ENCODE measurements at regions not wholly inside any gene's neighbourhood (a gene's known extent, or its start where the extent isn't known, plus 50 kb on each side); places are given as distances from the start of the nearest gene placed in this dataset.

- no peak overlapping the region for H3K4me3 ChIP-seq (ENCODE audit: low read length)
- no peak overlapping the region for H3K4me2 ChIP-seq (ENCODE audit: low read length)
- H3K4me1 ChIP-seq (ENCODE audit: control insufficient read depth, insufficient read depth, low read length) = peaks cover 12% of the 10 kb centered on the region
- no peak overlapping the region for H3K9ac ChIP-seq (ENCODE audit: low read depth, low read length)
- H3K36me3 ChIP-seq (ENCODE audit: insufficient read depth, low read length) = no peaks in the 10 kb centered on the region
- H3K27me3 ChIP-seq (ENCODE audit: control insufficient read depth, insufficient read depth, low read length) = no peaks in the 10 kb centered on the region
- no peaks in the 10 kb centered on the region for H3K9me3 ChIP-seq (replicated peaks; ENCODE audit: low read length)
Measured at GRCh38 chr5:167771571-167771970, 519.9 kb upstream of the WWC1 start.

GRCh38 chr5:167773668-167774301 is 517.7 kb upstream of the WWC1 start:
- H3K9ac ChIP-seq (ENCODE audit: low read depth, low read length) = no peak overlapping the region
- H3K27me3 ChIP-seq (ENCODE audit: control insufficient read depth, insufficient read depth, low read length) = no peaks in the 10 kb centered on the region
- no peak overlapping the region for H3K4me3 ChIP-seq (ENCODE audit: low read length)
- H3K9me3 ChIP-seq (replicated peaks; ENCODE audit: low read length) = no peaks in the 10 kb centered on the region
- peaks cover 15% of the 10 kb centered on the region for H3K4me1 ChIP-seq (ENCODE audit: control insufficient read depth, insufficient read depth, low read length)
- no peaks in the 10 kb centered on the region for H3K36me3 ChIP-seq (ENCODE audit: insufficient read depth, low read length)
- no peak overlapping the region for H3K4me2 ChIP-seq (ENCODE audit: low read length)

GRCh38 chr5:167777746-167778145 is 513.7 kb upstream of the WWC1 start:
- Histone ChIP-seq H3K27me3 (ENCODE audit: control insufficient read depth, insufficient read depth, low read length) (no peaks in the 10 kb centered on the region), H3K4me2 (ENCODE audit: low read length) (no peak overlapping the region), H3K36me3 (ENCODE audit: insufficient read depth, low read length) (no peaks in the 10 kb centered on the region), H3K4me3 (ENCODE audit: low read length) (no peak overlapping the region), H3K4me1 (ENCODE audit: control insufficient read depth, insufficient read depth, low read length) (peaks cover 3% of the 10 kb centered on the region), H3K9ac (ENCODE audit: low read depth, low read length) (no peak overlapping the region), H3K9me3 (replicated peaks; ENCODE audit: low read length) (no peaks in the 10 kb centered on the region)

GRCh38 chr5:167778228-167778627 is 513.2 kb upstream of the WWC1 start:
- Histone ChIP-seq H3K9me3 (replicated peaks; ENCODE audit: low read length) (no peaks in the 10 kb centered on the region), H3K9ac (ENCODE audit: low read depth, low read length) (no peak overlapping the region), H3K4me3 (ENCODE audit: low read length) (no peak overlapping the region), H3K4me2 (ENCODE audit: low read length) (no peak overlapping the region), H3K27me3 (ENCODE audit: control insufficient read depth, insufficient read depth, low read length) (no peaks in the 10 kb centered on the region), H3K36me3 (ENCODE audit: insufficient read depth, low read length) (no peaks in the 10 kb centered on the region), H3K4me1 (ENCODE audit: control insufficient read depth, insufficient read depth, low read length) (peaks cover 3% of the 10 kb centered on the region)

GRCh38 chr5:167779644-167780043 is 511.8 kb upstream of the WWC1 start:
- peaks cover 3% of the 10 kb centered on the region for H3K4me1 ChIP-seq (ENCODE audit: control insufficient read depth, insufficient read depth, low read length)
- H3K4me2 ChIP-seq (ENCODE audit: low read length) = no peak overlapping the region
- no peaks in the 10 kb centered on the region for H3K27me3 ChIP-seq (ENCODE audit: control insufficient read depth, insufficient read depth, low read length)
- H3K9ac ChIP-seq (ENCODE audit: low read depth, low read length) = no peak overlapping the region
- no peak overlapping the region for H3K4me3 ChIP-seq (ENCODE audit: low read length)
- H3K36me3 ChIP-seq (ENCODE audit: insufficient read depth, low read length) = no peaks in the 10 kb centered on the region
- no peaks in the 10 kb centered on the region for H3K9me3 ChIP-seq (replicated peaks; ENCODE audit: low read length)

- H3K9ac ChIP-seq (ENCODE audit: low read depth, low read length) = no peak overlapping the region
- peaks cover 3% of the 10 kb centered on the region for H3K4me1 ChIP-seq (ENCODE audit: control insufficient read depth, insufficient read depth, low read length)
- no peak overlapping the region for H3K4me2 ChIP-seq (ENCODE audit: low read length)
- H3K36me3 ChIP-seq (ENCODE audit: insufficient read depth, low read length) = no peaks in the 10 kb centered on the region
- no peaks in the 10 kb centered on the region for H3K9me3 ChIP-seq (replicated peaks; ENCODE audit: low read length)
- H3K27me3 ChIP-seq (ENCODE audit: control insufficient read depth, insufficient read depth, low read length) = no peaks in the 10 kb centered on the region
- H3K4me3 ChIP-seq (ENCODE audit: low read length) = no peak overlapping the region
Measured at GRCh38 chr5:167780177-167780576, 511.3 kb upstream of the WWC1 start.

- Histone ChIP-seq H3K4me3 (ENCODE audit: low read length) (no peak overlapping the region), H3K27me3 (ENCODE audit: control insufficient read depth, insufficient read depth, low read length) (no peaks in the 10 kb centered on the region), H3K4me2 (ENCODE audit: low read length) (no peak overlapping the region), H3K9me3 (replicated peaks; ENCODE audit: low read length) (no peaks in the 10 kb centered on the region), H3K36me3 (ENCODE audit: insufficient read depth, low read length) (no peaks in the 10 kb centered on the region), H3K9ac (ENCODE audit: low read depth, low read length) (no peak overlapping the region), H3K4me1 (ENCODE audit: control insufficient read depth, insufficient read depth, low read length) (no peaks in the 10 kb centered on the region)
Measured at GRCh38 chr5:167783145-167783817, 508.2 kb upstream of the WWC1 start.

- H3K9ac ChIP-seq (ENCODE audit: low read depth, low read length) = no peak overlapping the region
- no peak overlapping the region for H3K4me3 ChIP-seq (ENCODE audit: low read length)
- no peaks in the 10 kb centered on the region for H3K27me3 ChIP-seq (ENCODE audit: control insufficient read depth, insufficient read depth, low read length)
- no peaks in the 10 kb centered on the region for H3K9me3 ChIP-seq (replicated peaks; ENCODE audit: low read length)
- no peaks in the 10 kb centered on the region for H3K36me3 ChIP-seq (ENCODE audit: insufficient read depth, low read length)
- H3K4me1 ChIP-seq (ENCODE audit: control insufficient read depth, insufficient read depth, low read length) = no peaks in the 10 kb centered on the region
- no peak overlapping the region for H3K4me2 ChIP-seq (ENCODE audit: low read length)
Measured at GRCh38 chr5:167785106-167785505, 506.3 kb upstream of the WWC1 start.

GRCh38 chr5:167785901-167786300 is 505.5 kb upstream of the WWC1 start:
- Histone ChIP-seq H3K4me2 (ENCODE audit: low read length) (no peak overlapping the region), H3K9me3 (replicated peaks; ENCODE audit: low read length) (no peaks in the 10 kb centered on the region), H3K27me3 (ENCODE audit: control insufficient read depth, insufficient read depth, low read length) (no peaks in the 10 kb centered on the region), H3K4me3 (ENCODE audit: low read length) (no peak overlapping the region), H3K9ac (ENCODE audit: low read depth, low read length) (no peak overlapping the region), H3K4me1 (ENCODE audit: control insufficient read depth, insufficient read depth, low read length) (no peaks in the 10 kb centered on the region), H3K36me3 (ENCODE audit: insufficient read depth, low read length) (no peaks in the 10 kb centered on the region)

- Histone ChIP-seq H3K4me1 (ENCODE audit: control insufficient read depth, insufficient read depth, low read length) (no peaks in the 10 kb centered on the region), H3K36me3 (ENCODE audit: insufficient read depth, low read length) (no peaks in the 10 kb centered on the region), H3K9me3 (replicated peaks; ENCODE audit: low read length) (no peaks in the 10 kb centered on the region), H3K4me3 (ENCODE audit: low read length) (no peak overlapping the region), H3K27me3 (ENCODE audit: control insufficient read depth, insufficient read depth, low read length) (no peaks in the 10 kb centered on the region), H3K9ac (ENCODE audit: low read depth, low read length) (no peak overlapping the region), H3K4me2 (ENCODE audit: low read length) (no peak overlapping the region)
Measured at GRCh38 chr5:167786871-167787578, 504.4 kb upstream of the WWC1 start.

- Histone ChIP-seq H3K4me2 (ENCODE audit: low read length) (no peak overlapping the region), H3K9ac (ENCODE audit: low read depth, low read length) (no peak overlapping the region), H3K36me3 (ENCODE audit: insufficient read depth, low read length) (no peaks in the 10 kb centered on the region), H3K4me3 (ENCODE audit: low read length) (no peak overlapping the region), H3K27me3 (ENCODE audit: control insufficient read depth, insufficient read depth, low read length) (no peaks in the 10 kb centered on the region), H3K4me1 (ENCODE audit: control insufficient read depth, insufficient read depth, low read length) (no peaks in the 10 kb centered on the region), H3K9me3 (replicated peaks; ENCODE audit: low read length) (no peaks in the 10 kb centered on the region)
Measured at GRCh38 chr5:167790045-167790444, 501.4 kb upstream of the WWC1 start.
